Parathyroid adenoma (tissue), 2 donors: ENCODE measurements at regions not wholly inside any gene's neighbourhood (a gene's known extent, or its start where the extent isn't known, plus 50 kb on each side); places are given as distances from the start of the nearest gene placed in this dataset.

Source experiments
- H2AFZ ChIP-seq: fragments of 300-600 bp; sonication (generic); one replicate; pipeline ENCODE4 v1.7.0; 2017; ENCODE audit warnings: antibody characterized with exemption, mild to moderate bottlenecking
- H3K27ac ChIP-seq: fragments of 300-600 bp; sonication (generic); one replicate; pipeline ENCODE4 v1.7.0; 2017
- H3K27me3 ChIP-seq: fragments of 300-600 bp; sonication (generic); one replicate; pipeline ENCODE4 v1.7.0; 2017; ENCODE audit warnings: low read length; ENCODE audit not compliant: control insufficient read depth, insufficient read depth
- H3K36me3 ChIP-seq: fragments of 300-600 bp; sonication (generic); one replicate; pipeline ENCODE4 v1.7.0; 2017; ENCODE audit warnings: low read length; ENCODE audit not compliant: control insufficient read depth, insufficient read depth
- H3K4me1 ChIP-seq: fragments of 300-600 bp; sonication (generic); one replicate; pipeline ENCODE4 v1.7.0; 2017; ENCODE audit warnings: control low read depth
- H3K4me2 ChIP-seq: fragments of 300-600 bp; sonication (generic); one replicate; pipeline ENCODE4 v1.7.0; 2017; ENCODE audit warnings: low read length
- H3K4me3 ChIP-seq: fragments of 300-600 bp; sonication (generic); one replicate; pipeline ENCODE4 v1.7.0; 2017; ENCODE audit warnings: low read depth, low read length
- H3K79me2 ChIP-seq: fragments of 300-600 bp; sonication (generic); one replicate; pipeline ENCODE4 v1.7.0; 2017; ENCODE audit warnings: control low read depth
- H3K9ac ChIP-seq: fragments of 300-600 bp; sonication (generic); one replicate; pipeline ENCODE4 v1.7.0; 2017; ENCODE audit warnings: mild to moderate bottlenecking
- H3K9me3 ChIP-seq: fragments of 300-600 bp; sonication (generic); one replicate; pipeline ENCODE4 v1.7.0; 2017; ENCODE audit warnings: low read length; ENCODE audit not compliant: control insufficient read depth
- TF ChIP-seq, protein P1 (sequence below): fragments of 300-600 bp; sonication (generic); IDR thresholded peaks from one replicate; pipeline ENCODE4 v1.7.0; 2017; ENCODE audit warnings: antibody characterized with exemption, mild to moderate bottlenecking
- donor health status: primary hyperparathyroidism.

DNA sequence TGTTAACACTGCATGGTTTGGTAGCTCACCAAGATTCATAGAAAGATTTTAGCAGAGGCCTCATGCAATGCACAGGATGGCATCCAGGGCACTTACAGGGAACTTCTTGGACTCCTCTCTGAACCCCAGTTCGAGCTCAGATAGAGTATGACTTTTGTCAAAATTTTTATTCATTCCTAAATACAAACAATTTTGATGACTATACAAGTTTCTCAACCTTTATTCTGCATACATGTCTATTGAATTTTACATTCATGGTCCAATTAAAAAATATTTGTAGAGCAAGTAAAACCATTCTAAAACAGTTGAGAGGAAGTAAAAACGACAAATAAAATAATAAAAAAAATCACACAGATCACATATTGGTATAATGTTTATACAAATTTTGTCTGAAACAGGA lies 219.0 kb upstream of the MAN1A1 start:
- Histone ChIP-seq H3K36me3 (no peaks in the 10 kb centered on the region), H3K9ac (no peak overlapping the region), H3K27me3 (no peaks in the 10 kb centered on the region), H3K4me1 (no peaks in the 10 kb centered on the region), H3K27ac (no peak overlapping the region), H3K4me3 (no peak overlapping the region), H3K4me2 (no peak overlapping the region), H2AFZ (no peak overlapping the region), H3K79me2 (no peaks in the 10 kb centered on the region), H3K9me3 (no peaks in the 10 kb centered on the region)
- TF ChIP-seq, protein P1, sequence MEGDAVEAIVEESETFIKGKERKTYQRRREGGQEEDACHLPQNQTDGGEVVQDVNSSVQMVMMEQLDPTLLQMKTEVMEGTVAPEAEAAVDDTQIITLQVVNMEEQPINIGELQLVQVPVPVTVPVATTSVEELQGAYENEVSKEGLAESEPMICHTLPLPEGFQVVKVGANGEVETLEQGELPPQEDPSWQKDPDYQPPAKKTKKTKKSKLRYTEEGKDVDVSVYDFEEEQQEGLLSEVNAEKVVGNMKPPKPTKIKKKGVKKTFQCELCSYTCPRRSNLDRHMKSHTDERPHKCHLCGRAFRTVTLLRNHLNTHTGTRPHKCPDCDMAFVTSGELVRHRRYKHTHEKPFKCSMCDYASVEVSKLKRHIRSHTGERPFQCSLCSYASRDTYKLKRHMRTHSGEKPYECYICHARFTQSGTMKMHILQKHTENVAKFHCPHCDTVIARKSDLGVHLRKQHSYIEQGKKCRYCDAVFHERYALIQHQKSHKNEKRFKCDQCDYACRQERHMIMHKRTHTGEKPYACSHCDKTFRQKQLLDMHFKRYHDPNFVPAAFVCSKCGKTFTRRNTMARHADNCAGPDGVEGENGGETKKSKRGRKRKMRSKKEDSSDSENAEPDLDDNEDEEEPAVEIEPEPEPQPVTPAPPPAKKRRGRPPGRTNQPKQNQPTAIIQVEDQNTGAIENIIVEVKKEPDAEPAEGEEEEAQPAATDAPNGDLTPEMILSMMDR: no peak

DNA sequence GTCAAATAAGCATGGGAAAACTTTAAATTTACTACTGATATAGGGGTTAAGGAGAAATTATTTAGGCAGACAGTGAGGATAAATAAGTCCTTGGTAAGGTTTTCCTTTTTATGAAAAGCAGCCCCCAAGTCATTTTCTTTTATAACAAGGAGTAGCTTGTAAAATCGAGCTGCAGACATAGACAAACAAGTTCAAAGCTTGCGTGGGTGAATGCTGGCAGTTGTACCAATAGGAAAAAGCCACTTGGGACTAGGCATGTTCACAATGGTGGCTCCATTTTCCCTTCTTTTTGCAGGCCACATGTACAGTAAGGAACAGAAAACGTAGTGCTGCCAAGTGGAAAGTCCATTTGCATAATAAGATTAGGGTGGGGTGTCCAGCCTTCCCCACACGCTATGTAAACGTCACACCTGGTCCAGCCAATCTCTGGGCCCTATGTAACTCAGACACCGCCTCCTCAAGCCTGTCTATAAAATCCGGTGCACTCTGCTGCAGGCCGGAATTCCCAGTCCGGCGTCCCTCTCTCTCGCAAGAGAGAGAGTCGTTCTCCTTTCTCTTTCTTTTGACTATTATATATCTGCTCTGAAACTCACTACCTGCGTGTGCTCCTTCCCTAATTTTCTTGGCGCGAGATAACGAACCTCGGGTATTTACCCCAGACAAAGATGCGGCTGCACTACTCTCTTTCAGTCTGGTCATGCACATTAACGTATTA lies 217.1 kb upstream of the MAN1A1 start:
- Histone ChIP-seq H2AFZ (no peak overlapping the region), H3K4me1 (no peaks in the 10 kb centered on the region), H3K36me3 (no peaks in the 10 kb centered on the region), H3K27me3 (no peaks in the 10 kb centered on the region), H3K9me3 (no peaks in the 10 kb centered on the region), H3K4me2 (no peak overlapping the region), H3K27ac (no peak overlapping the region), H3K4me3 (no peak overlapping the region), H3K79me2 (no peaks in the 10 kb centered on the region), H3K9ac (no peak overlapping the region)
- TF ChIP-seq, protein P1: no peak

GRCh38 chr6:119565893-119566292 lies 216.3 kb upstream of the MAN1A1 start:
- Histone ChIP-seq H3K27me3 (no peaks in the 10 kb centered on the region), H3K9ac (no peak overlapping the region), H3K79me2 (no peaks in the 10 kb centered on the region), H3K4me3 (no peak overlapping the region), H3K4me2 (no peak overlapping the region), H3K4me1 (no peaks in the 10 kb centered on the region), H3K36me3 (no peaks in the 10 kb centered on the region), H3K27ac (no peak overlapping the region), H2AFZ (no peak overlapping the region), H3K9me3 (no peaks in the 10 kb centered on the region)
- TF ChIP-seq, protein P1: no peak

DNA sequence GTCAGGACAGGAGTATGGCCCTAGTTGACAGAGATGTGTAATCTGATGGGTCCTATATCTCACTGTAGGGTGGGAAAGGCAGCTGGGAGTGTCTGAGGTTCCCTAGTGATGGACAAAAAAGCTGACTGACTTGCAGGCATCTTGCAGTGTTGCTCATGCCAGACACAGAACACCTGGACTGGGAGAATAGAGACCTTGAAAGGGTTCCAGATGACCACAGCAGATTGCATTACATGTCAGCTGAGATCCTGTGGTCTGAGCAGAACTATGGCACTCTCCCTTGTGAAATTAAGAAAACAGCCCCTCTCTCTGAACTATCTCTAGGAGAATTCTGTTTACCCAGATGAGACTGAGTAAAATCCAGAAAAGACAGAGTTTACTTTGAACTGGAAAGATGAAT lies 212.6 kb upstream of the MAN1A1 start:
- Histone ChIP-seq H3K4me3 (no peak overlapping the region), H3K36me3 (no peaks in the 10 kb centered on the region), H3K4me2 (no peak overlapping the region), H3K79me2 (no peaks in the 10 kb centered on the region), H3K4me1 (no peaks in the 10 kb centered on the region), H3K27ac (no peak overlapping the region), H3K27me3 (no peaks in the 10 kb centered on the region), H3K9ac (no peak overlapping the region), H3K9me3 (no peaks in the 10 kb centered on the region), H2AFZ (no peak overlapping the region)
- TF ChIP-seq, protein P1: no peak

GRCh38 chr6:119559586-119559985 lies 210.0 kb upstream of the MAN1A1 start:
- H3K36me3 ChIP-seq: no peaks in the 10 kb centered on the region
- H3K27ac ChIP-seq: no peak overlapping the region
- H3K4me3 ChIP-seq: no peak overlapping the region
- no peak overlapping the region for H3K4me2 ChIP-seq
- TF ChIP-seq, protein P1: no peak
- H3K4me1 ChIP-seq: no peaks in the 10 kb centered on the region
- no peaks in the 10 kb centered on the region for H3K9me3 ChIP-seq
- no peaks in the 10 kb centered on the region for H3K79me2 ChIP-seq
- H3K27me3 ChIP-seq: no peaks in the 10 kb centered on the region
- H3K9ac ChIP-seq: no peak overlapping the region
- no peak overlapping the region for H2AFZ ChIP-seq
